HG02870 (cell line): ENCODE measurements at regions not wholly inside any gene's neighbourhood (a gene's known extent, or its start where the extent isn't known, plus 50 kb on each side); places are given as distances from the start of the nearest gene placed in this dataset.

Experiments used
- ATAC-seq: cut with Tn5 transposase; IDR thresholded peaks from one replicate; pipeline ENCODE4 v1.9.1; 2021; ENCODE audit warnings: mild to moderate bottlenecking, moderate library complexity; ENCODE audit not compliant: unreplicated experiment

GRCh38 chr1:118254491-118255425, 69.7 kb upstream of the SPAG17 start:
- no peak for ATAC-seq

GRCh38 chr1:118254001-118254400, 69.0 kb upstream of the SPAG17 start:
- no peak for ATAC-seq

GRCh38 chr1:118253053-118253915, 68.3 kb upstream of the SPAG17 start:
- ATAC-seq: no peak

- ATAC-seq: no peak
Measured at GRCh38 chr1:118252624-118253023, 67.6 kb upstream of the SPAG17 start.

GRCh38 chr1:118250232-118250631, 65.2 kb upstream of the SPAG17 start:
- ATAC-seq: no peak

GRCh38 chr1:118249641-118250040, 64.6 kb upstream of the SPAG17 start:
- no peak for ATAC-seq

GRCh38 chr1:118247593-118247992, 62.6 kb upstream of the SPAG17 start:
- ATAC-seq: no peak

- ATAC-seq: no peak
Measured at GRCh38 chr1:118246646-118247045, 61.6 kb upstream of the SPAG17 start.

GRCh38 chr1:118244194-118244593, 59.2 kb upstream of the SPAG17 start:
- no peak for ATAC-seq

- ATAC-seq: no peak
Measured at GRCh38 chr1:118243269-118243668, 58.2 kb upstream of the SPAG17 start.
